ENCODE measurements at regions not wholly inside any gene's neighbourhood (a gene's known extent, or its start where the extent isn't known, plus 50 kb on each side); places are given as distances from the start of the nearest gene placed in this dataset.

DNA sequence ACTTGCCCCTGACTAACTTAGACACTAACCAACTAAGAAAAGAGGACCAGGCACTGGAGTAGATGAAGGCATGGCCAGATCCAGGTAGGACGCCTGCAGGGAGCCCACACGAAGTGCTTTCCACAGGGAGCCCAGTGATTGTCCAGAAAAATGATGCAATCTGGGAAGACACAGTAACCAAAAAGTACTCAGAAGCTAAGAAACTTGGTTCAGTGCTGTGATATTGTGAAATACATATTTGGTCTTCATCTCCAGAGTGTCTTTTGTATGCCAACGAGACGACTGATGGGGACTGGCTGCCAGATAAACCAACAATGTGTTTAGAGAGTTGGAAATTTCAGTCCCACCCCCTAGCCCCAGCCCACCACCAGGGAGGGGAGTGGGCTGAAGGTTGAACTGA, 135.0 kb downstream of the SP3 start:
- ChIA-PET POLR2A (interaction anchor here (0.6 kb wide), 1 partner anchor 749 kb away, joined by 3 read pairs; no protein-coding TSS in a partner anchor), CTCF (no interaction called here)
- TF ChIP-seq, protein P1, sequence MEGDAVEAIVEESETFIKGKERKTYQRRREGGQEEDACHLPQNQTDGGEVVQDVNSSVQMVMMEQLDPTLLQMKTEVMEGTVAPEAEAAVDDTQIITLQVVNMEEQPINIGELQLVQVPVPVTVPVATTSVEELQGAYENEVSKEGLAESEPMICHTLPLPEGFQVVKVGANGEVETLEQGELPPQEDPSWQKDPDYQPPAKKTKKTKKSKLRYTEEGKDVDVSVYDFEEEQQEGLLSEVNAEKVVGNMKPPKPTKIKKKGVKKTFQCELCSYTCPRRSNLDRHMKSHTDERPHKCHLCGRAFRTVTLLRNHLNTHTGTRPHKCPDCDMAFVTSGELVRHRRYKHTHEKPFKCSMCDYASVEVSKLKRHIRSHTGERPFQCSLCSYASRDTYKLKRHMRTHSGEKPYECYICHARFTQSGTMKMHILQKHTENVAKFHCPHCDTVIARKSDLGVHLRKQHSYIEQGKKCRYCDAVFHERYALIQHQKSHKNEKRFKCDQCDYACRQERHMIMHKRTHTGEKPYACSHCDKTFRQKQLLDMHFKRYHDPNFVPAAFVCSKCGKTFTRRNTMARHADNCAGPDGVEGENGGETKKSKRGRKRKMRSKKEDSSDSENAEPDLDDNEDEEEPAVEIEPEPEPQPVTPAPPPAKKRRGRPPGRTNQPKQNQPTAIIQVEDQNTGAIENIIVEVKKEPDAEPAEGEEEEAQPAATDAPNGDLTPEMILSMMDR (IDR thresholded peaks at IDR 0.05; ENCODE audit: insufficient read depth, low read depth, low read length) = no peak
- Histone ChIP-seq H3K4me3 (ENCODE audit: low read depth, low read length) (no peak overlapping the region), H3K27me3 (ENCODE audit: control insufficient read depth, insufficient read depth, low read length) (0 out of 2 replicates have a peak, but pooled peaks cover 10% of the 10 kb centered on the region), H3K36me3 (ENCODE audit: control insufficient read depth, insufficient read depth, low read length) (no peaks in the 10 kb centered on the region)
- no peak for DNase-seq (ENCODE audit: low read depth)

DNA sequence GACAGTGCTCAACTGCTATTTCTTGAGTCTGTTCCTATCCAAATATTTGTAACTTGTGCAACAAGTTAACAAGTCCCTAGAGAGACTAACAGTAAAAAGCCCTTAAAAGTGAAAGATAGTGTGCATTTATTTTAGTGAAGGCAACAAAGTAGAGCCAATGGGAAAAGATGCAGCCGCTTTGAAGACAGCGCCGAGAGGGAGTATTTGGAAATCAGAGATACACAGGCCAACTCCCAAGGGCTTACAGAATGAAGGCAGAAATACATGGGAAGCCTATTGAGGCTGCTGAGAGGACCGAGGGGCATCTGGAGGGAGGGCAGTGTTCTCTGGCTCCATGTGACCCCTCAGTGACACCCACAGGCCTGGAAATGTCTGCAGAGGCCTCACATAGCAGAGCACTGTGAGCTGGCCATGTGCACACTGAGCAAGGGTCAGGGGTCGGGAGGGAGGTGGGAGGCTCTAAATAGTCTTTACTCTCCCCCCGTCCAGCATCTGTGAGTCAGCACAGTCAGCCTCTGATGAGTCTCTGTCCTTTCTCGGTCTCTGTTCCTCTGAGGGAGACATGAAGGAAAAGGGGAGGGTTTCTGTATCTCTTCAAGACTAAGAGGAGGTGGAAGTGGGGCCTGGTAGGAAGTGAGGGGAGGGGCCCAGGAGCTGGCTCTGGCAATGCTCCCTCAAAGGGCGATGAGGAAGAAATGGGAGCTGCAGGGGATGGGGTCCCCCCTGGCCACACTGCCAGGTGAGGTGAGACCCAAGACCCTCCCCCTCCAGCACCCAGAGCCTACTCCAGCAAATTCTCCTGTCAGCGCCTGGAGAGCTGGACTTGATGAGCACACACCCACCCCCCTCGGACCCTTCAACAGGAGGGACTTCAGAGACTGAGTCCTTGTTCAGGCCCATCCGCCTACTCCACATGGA, 133.6 kb downstream of the SP3 start:
- POLR2A ChIA-PET = no interaction called here
- no peaks in the 10 kb centered on the region for H3K36me3 ChIP-seq (ENCODE audit: control insufficient read depth, insufficient read depth, low read length)
- DNase-seq (ENCODE audit: low read depth) = no peak
- CTCF ChIA-PET = no interaction called here
- H3K27me3 ChIP-seq (ENCODE audit: control insufficient read depth, insufficient read depth, low read length) = 0 out of 2 replicates have a peak, but pooled peaks cover 10% of the 10 kb centered on the region
- TF ChIP-seq, protein P1 (IDR thresholded peaks at IDR 0.05; ENCODE audit: insufficient read depth, low read depth, low read length) = no peak
- no peak overlapping the region for H3K4me3 ChIP-seq (ENCODE audit: low read depth, low read length)

- DNase-seq (ENCODE audit: low read depth) = no peak
- CTCF ChIA-PET = no interaction called here
- H3K36me3 ChIP-seq (ENCODE audit: control insufficient read depth, insufficient read depth, low read length) = no peaks in the 10 kb centered on the region
- H3K4me3 ChIP-seq (ENCODE audit: low read depth, low read length) = no peak overlapping the region
- TF ChIP-seq, protein P1 (IDR thresholded peaks at IDR 0.05; ENCODE audit: insufficient read depth, low read depth, low read length) = no peak
- POLR2A ChIA-PET = no interaction called here
- 0 out of 2 replicates have a peak, but pooled peaks cover 9% of the 10 kb centered on the region for H3K27me3 ChIP-seq (ENCODE audit: control insufficient read depth, insufficient read depth, low read length)
These were observed 131.0 kb downstream of the SP3 start for GRCh38 chr2:173834141-173834540.

- TF ChIP-seq, protein P1 (IDR thresholded peaks at IDR 0.05; ENCODE audit: insufficient read depth, low read depth, low read length) = no peak
- DNase-seq (ENCODE audit: low read depth) = no peak
- Histone ChIP-seq H3K4me3 (ENCODE audit: low read depth, low read length) (no peak overlapping the region), H3K36me3 (ENCODE audit: control insufficient read depth, insufficient read depth, low read length) (no peaks in the 10 kb centered on the region), H3K27me3 (ENCODE audit: control insufficient read depth, insufficient read depth, low read length) (0 out of 2 replicates have a peak, but pooled peaks cover 1% of the 10 kb centered on the region)
- POLR2A ChIA-PET = no interaction called here
- CTCF ChIA-PET = no interaction called here
These were observed 129.4 kb downstream of the SP3 start for GRCh38 chr2:173835726-173836125.

- POLR2A ChIA-PET = no interaction called here
- no peak for DNase-seq (ENCODE audit: low read depth)
- TF ChIP-seq, protein P1 (IDR thresholded peaks at IDR 0.05; ENCODE audit: insufficient read depth, low read depth, low read length) = no peak
- Histone ChIP-seq H3K27me3 (ENCODE audit: control insufficient read depth, insufficient read depth, low read length) (peaks cover 2% of the 10 kb centered on the region; the same call in 1 of the 2 replicates), H3K4me3 (ENCODE audit: low read depth, low read length) (no peak overlapping the region), H3K36me3 (ENCODE audit: control insufficient read depth, insufficient read depth, low read length) (no peaks in the 10 kb centered on the region)
- CTCF ChIA-PET = no interaction called here
These were observed 124.1 kb downstream of the SP3 start for GRCh38 chr2:173841110-173841509.
